Thyroid gland (tissue), 4 donors: ENCODE measurements at regions not wholly inside any gene's neighbourhood (a gene's known extent, or its start where the extent isn't known, plus 50 kb on each side); places are given as distances from the start of the nearest gene placed in this dataset.
"Not testable (repeated sequence)": the region's sequence is repeated elsewhere in the genome, so short reads cannot be mapped to it uniquely, and the experiment has no call there.

Experiments
- CTCF ChIP-seq, 6 experiments: fragments of 200-600 bp in 3 of 6; fragments of 450-650 bp in 3 of 6; sonication (generic) in 3 of 6; IDR thresholded peaks; one replicate each; pipeline ENCODE4 v1.5.1; 2016 to 2019; ENCODE audit warnings: antibody characterized with exemption in 6 of 6, mild to moderate bottlenecking in 2 of 6, inconsistent platforms in 1 of 6, moderate library complexity in 1 of 6
- POLR2A ChIP-seq, 2 donors: fragments of 450-650 bp; IDR thresholded peaks; one replicate each; pipeline ENCODE4 v1.6.1; 2017; ENCODE audit warnings: antibody characterized with exemption in 2 of 2, mild to moderate bottlenecking in 2 of 2, moderate library complexity in 1 of 2

DNA sequence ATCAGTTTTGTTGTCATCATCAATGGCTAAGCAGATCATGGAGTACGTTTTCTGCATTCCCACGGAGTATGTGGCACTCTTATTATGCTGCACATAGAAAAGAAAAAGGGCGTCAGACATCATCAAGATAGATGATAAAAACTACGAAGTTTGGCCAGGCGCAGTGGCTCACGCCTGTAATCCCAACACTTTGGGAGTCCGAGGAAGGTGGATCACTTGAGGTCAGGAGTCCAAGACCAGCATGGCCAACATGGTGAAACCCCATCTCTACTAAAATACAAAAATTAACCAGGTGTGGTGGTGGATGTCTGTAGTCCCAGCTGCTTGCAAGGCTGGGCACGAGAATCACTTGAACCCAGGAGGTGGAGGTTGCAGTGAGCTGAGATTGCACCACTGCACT is 312.8 kb downstream of the GOLGA6L6 start:
- TF ChIP-seq CTCF, POLR2A (IDR thresholded peaks at IDR 0.05): not testable (repeated sequence)
